ENCODE measurements at regions not wholly inside any gene's neighbourhood (a gene's known extent, or its start where the extent isn't known, plus 50 kb on each side); places are given as distances from the start of the nearest gene placed in this dataset.

- no peak for DNase-seq (ENCODE audit: low spot score in 2 of 2)
- intact Hi-C loops (cut with DNase I; ENCODE audit: low total_unique reads): loop anchor here (5.0 kb wide), 1 partner anchor 69 kb away; no protein-coding TSS in a partner anchor
- Histone ChIP-seq H3K36me3 (no peaks in the 10 kb centered on the region), H3K9me3 (no peaks in the 10 kb centered on the region), H3K4me1 (no peaks in the 10 kb centered on the region), H3K27me3 (no peaks in the 10 kb centered on the region), H3K4me3 (peak overlapping the region in 2 of 3 donors; percentile 35 to 52), H3K27ac (no peak overlapping the region)
- TF ChIP-seq POLR2A (IDR thresholded peaks at IDR 0.05): no peak
- no peak for TF ChIP-seq CTCF (IDR thresholded peaks at IDR 0.05)
- no peak for TF ChIP-seq POLR2AphosphoS5 (IDR thresholded peaks at IDR 0.05)
Measured at GRCh38 chr17:6893382-6894205, 62.1 kb upstream of the TEKT1 start.

- no peaks in the 10 kb centered on the region for H3K9me3 ChIP-seq
- intact Hi-C loops (cut with DNase I; ENCODE audit: low total_unique reads): loop anchor here (5.0 kb wide), 1 partner anchor 68 kb away; no protein-coding TSS in a partner anchor
- H3K36me3 ChIP-seq: no peaks in the 10 kb centered on the region
- no peaks in the 10 kb centered on the region for H3K27me3 ChIP-seq
- TF ChIP-seq CTCF (IDR thresholded peaks at IDR 0.05): no peak
- no peak for TF ChIP-seq POLR2A (IDR thresholded peaks at IDR 0.05)
- no peak for TF ChIP-seq POLR2AphosphoS5 (IDR thresholded peaks at IDR 0.05)
- DNase-seq (ENCODE audit: low spot score in 2 of 2): no peak
- H3K4me1 ChIP-seq: no peaks in the 10 kb centered on the region
- no peak overlapping the region for H3K27ac ChIP-seq
- H3K4me3 ChIP-seq: peak overlapping the region in 2 of 3 donors; percentile 35 to 52
Measured at GRCh38 chr17:6894206-6894528, 62.6 kb upstream of the TEKT1 start.

GRCh38 chr17:6901086-6901485, 69.6 kb upstream of the TEKT1 start:
- intact Hi-C loops (cut with DNase I; ENCODE audit: low total_unique reads): no loop called here
- TF ChIP-seq POLR2A (IDR thresholded peaks at IDR 0.05) (no peak), CTCF (IDR thresholded peaks at IDR 0.05) (no peak), POLR2AphosphoS5 (IDR thresholded peaks at IDR 0.05) (no peak)
- no peaks in the 10 kb centered on the region for H3K27me3 ChIP-seq

GRCh38 chr17:6903326-6903900, 71.9 kb upstream of the TEKT1 start:
- Histone ChIP-seq H3K27ac (peak overlapping the region; percentile 40 to 43), H3K36me3 (no peaks in the 10 kb centered on the region), H3K9me3 (no peaks in the 10 kb centered on the region), H3K4me1 (no peaks in the 10 kb centered on the region), H3K4me3 (peak overlapping the region in 1 of 3 donors; percentile 3), H3K27me3 (no peaks in the 10 kb centered on the region)
- TF ChIP-seq POLR2AphosphoS5 (IDR thresholded peaks at IDR 0.05) (no peak), POLR2A (IDR thresholded peaks at IDR 0.05) (no peak), CTCF (IDR thresholded peaks at IDR 0.05) (no peak)
- intact Hi-C loops (cut with DNase I; ENCODE audit: low total_unique reads): no loop called here
- no peak for DNase-seq (ENCODE audit: low spot score in 2 of 2)

More at GRCh38 chr17:6901086-6901485, 69.6 kb upstream of the TEKT1 start:
- Histone ChIP-seq H3K27ac (no peak overlapping the region), H3K4me3 (no peak overlapping the region), H3K9me3 (no peaks in the 10 kb centered on the region), H3K4me1 (no peaks in the 10 kb centered on the region), H3K36me3 (no peaks in the 10 kb centered on the region)
- DNase-seq (ENCODE audit: low spot score in 2 of 2): no peak

- H3K4me1 ChIP-seq: no peaks in the 10 kb centered on the region
- intact Hi-C loops (cut with DNase I; ENCODE audit: low total_unique reads): no loop called here
Measured at GRCh38 chr17:6908807-6909206, 77.3 kb upstream of the TEKT1 start.

More at GRCh38 chr17:6908807-6909206, 77.3 kb upstream of the TEKT1 start:
- Histone ChIP-seq H3K9me3 (no peaks in the 10 kb centered on the region), H3K36me3 (no peaks in the 10 kb centered on the region), H3K4me3 (no peak overlapping the region), H3K27me3 (no peaks in the 10 kb centered on the region), H3K27ac (no peak overlapping the region)
- DNase-seq (ENCODE audit: low spot score in 2 of 2): no peak
- no peak for TF ChIP-seq POLR2A (IDR thresholded peaks at IDR 0.05)
- TF ChIP-seq POLR2AphosphoS5 (IDR thresholded peaks at IDR 0.05): no peak
- TF ChIP-seq CTCF (IDR thresholded peaks at IDR 0.05): no peak

Data from breast epithelium (tissue), 4 donors.